ENCODE measurements at regions not wholly inside any gene's neighbourhood (a gene's known extent, or its start where the extent isn't known, plus 50 kb on each side); places are given as distances from the start of the nearest gene placed in this dataset.

DNA sequence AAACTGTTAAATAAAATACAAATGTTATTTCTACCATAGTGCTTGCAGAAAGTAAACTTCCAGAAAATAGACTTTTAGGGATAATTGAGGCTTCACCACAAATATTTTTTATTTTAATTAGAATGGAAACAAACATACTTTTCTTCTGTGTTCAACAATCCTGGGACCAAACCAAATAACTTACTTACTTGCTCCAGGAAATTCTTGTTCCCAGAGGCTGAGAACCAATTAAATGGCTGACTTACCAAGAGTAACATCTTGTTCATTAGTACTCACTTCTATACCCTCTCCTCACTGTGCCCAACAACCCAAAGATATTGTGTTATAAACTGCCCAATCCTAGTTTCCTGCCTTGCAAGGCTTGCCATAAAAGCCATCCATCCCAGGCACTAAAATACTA is 172.2 kb upstream of the PFN2 start:
- no peak for TF ChIP-seq EZH2phosphoT487 (conservative IDR thresholded peaks at IDR 0.05; ENCODE audit: low read length)
- TF ChIP-seq, protein P1, sequence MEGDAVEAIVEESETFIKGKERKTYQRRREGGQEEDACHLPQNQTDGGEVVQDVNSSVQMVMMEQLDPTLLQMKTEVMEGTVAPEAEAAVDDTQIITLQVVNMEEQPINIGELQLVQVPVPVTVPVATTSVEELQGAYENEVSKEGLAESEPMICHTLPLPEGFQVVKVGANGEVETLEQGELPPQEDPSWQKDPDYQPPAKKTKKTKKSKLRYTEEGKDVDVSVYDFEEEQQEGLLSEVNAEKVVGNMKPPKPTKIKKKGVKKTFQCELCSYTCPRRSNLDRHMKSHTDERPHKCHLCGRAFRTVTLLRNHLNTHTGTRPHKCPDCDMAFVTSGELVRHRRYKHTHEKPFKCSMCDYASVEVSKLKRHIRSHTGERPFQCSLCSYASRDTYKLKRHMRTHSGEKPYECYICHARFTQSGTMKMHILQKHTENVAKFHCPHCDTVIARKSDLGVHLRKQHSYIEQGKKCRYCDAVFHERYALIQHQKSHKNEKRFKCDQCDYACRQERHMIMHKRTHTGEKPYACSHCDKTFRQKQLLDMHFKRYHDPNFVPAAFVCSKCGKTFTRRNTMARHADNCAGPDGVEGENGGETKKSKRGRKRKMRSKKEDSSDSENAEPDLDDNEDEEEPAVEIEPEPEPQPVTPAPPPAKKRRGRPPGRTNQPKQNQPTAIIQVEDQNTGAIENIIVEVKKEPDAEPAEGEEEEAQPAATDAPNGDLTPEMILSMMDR (IDR thresholded peaks at IDR 0.05; ENCODE audit: insufficient read depth, low read length, poor library complexity, severe bottlenecking) = no peak
